DMS153 (cell line): ENCODE measurements at regions not wholly inside any gene's neighbourhood (a gene's known extent, or its start where the extent isn't known, plus 50 kb on each side); places are given as distances from the start of the nearest gene placed in this dataset.

Experiments used
- DNase-seq: peaks from one replicate; lab custom pipeline; 2025; lab: John Stamatoyannopoulos, UW

DNA sequence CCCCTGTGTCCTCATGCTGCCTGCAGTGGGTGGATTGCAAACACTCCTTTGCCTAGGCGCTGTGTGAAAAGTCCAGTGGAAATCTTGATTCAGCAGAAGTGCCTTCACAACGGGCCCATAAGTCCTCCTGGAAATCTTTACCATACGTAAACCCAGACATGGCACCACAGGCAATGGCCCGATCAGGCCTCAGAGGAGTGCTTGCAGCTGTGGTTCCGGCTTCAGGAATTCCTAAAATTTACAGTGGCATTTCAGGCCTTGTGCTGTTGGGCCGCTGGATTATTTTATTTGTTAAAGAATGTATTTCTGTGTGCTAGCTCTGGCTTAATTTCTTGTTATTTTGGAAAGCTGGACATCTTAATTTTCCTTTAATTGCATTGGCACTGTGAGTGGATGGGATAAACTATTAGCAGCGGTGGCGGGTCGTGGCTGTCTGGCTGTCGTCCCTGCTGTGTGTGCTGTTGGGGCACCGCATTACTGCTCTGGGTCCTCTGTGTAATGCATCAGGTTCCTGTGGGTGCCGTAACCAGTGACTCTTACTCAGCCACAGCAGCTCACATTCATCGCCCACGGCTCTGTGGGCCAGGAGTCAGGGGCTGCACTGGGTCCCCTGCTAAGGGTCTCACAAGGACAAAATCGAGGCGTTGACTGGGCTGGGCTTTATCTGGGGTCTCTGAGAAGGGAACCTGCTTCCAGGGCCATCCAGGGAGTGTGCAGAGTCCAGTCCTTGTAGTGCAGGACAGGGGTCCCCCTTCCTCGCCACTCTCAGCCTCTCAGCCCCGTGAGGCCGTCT lies 73.1 kb downstream of the RTP5 start:
- no peak for DNase-seq

DNA sequence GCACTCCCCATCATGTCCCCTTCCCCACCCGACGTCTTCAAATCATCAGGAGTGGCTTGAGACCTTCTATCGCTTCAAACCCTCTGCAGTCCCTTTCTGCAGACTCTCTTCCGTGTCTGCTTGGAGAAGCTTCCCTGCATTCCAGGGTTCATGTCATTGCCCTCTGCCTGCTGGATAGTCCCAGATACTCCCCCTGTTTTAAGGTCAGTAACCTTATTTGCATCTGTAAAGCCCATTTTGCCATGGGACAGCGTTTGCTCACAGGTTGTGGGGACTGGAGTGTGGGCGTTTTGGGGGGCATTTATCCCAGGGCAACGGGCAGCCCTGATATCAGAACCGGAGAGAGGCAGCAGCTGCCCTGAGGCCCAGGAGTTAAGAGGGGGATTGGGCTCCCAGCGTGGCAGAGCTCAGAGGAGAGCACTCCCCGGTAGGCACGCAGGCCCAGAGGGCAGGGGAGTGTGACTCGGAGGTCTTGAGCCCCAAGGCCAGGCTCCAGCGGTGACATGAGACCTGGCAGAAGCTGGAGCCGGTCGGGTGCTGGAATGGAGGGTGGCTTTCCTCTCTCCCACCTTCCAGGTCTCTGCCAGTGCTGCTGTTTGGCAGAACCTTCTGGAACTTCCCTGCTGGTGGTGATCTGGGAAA lies 73.8 kb downstream of the RTP5 start:
- DNase-seq = no peak

DNA sequence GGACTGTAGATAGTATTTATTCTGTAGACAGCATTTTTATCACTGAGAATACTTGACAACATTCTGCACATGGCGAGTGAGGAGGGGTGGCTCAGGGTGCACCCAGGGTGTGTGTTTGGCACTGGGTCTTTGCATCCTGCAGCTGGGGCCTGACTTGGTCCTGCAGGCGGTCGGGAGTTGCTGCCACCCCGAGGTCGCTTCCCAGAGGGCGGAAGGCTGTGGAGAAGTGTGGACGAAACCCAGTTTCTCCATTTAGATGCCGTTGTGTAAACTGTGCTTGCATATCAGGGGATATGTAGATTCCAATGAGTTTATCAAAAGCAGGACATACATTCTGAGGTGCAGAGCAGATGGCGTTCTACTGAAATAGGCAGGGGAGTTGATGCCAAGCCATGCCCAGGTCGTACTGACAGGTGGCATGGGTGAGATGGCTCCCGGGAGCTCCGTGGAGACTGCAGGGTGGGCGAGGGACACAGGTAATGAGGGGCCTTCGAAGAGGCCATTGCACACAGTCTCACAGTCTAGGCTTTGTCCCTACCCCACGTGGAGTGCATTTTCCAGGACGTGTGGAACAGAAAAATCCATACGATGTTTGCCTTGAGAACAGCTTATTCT lies 74.5 kb downstream of the RTP5 start:
- DNase-seq = no peak

DNA sequence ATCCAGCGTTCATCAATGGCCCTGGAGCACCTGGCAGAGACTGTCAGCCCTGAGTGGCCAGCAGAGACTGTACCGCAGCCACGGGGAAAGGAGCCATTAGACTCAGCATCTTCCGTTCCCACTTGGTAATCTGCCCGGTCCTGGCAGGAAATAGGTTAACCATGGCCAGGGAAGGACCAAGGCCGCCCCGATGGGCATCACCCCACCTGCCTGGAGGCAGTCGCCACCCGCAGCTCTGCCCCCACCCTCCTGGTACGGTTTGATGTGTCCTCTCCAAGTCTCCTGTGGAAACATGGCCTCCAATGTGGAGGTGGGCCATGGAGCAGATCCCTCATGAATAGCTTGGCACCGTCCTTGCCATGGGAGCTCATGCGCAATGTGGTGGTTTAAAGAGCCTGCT lies 75.3 kb downstream of the RTP5 start:
- no peak for DNase-seq

DNA sequence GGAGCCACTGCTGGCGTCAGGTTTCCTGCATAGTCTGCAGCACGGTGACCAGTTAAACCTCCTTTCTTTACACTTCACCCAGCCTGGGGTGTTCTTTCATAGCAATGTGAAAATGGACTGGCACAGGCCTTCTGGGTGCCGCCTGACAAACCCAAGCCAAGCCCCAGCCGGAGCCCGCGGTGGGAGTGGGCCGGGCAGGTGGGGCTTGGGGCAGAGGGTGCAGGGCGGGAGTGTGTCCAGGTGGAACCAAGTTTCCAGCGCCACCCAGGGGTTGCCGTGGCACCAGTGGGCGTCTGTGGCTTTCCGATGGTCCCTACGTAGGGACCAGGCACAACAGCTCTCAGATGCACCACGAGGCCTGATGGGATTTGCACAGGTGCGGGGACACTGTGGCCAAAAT lies 75.8 kb downstream of the RTP5 start:
- DNase-seq = no peak

DNA sequence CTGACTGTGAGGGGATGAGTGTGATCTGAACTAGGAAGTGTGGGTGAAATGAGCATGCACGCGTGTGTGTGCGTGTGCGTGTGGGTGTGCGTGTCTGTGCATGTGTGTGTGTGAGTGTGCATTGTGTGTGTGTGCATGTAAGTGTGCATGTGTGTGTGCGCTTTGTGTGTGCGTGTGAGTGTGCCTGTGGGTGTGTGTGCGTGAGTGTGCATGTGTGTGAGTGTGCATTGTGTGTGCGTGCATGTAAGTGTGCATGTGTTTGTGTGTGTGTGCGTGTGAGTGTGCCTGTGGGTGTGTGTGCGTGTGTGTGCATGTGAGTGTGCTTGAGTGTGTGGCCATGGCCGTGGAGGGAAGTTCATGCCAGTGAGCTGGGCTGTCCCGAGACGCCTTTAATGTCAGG lies 76.3 kb downstream of the RTP5 start:
- no peak for DNase-seq

DNA sequence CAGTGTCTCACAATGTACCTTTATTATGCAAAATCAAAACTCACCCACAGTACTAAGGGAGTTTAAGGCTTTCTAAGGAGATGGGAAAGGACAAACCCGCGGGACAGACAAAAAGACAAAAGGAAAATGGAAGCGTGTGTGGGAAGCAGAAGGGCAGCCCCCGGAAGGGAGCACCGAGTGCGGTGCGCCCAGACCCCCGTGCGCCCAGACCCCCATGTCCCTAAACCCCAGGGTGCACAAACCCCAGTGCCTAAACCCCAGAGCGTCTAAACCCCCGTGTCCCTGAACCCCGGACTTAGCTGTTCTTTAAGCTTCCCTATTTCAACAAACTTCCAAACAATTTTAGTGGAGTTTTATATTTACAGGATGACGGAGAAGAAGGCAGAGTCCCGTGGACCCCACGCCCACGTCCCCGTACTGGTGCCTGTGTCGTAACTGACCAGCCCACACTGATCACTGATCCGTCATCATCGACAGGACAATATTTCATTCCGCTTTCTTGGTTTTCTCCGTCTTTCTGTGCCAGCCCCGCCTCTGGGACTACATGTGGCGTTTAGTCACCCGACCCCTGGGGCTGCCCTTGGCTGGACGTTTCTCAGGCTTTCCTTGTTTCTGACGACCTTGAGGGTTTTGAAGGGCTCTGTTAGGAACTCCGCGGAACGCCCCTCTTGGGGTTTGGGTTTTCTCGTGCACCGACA lies 76.9 kb downstream of the RTP5 start:
- DNase-seq = no peak

DNA sequence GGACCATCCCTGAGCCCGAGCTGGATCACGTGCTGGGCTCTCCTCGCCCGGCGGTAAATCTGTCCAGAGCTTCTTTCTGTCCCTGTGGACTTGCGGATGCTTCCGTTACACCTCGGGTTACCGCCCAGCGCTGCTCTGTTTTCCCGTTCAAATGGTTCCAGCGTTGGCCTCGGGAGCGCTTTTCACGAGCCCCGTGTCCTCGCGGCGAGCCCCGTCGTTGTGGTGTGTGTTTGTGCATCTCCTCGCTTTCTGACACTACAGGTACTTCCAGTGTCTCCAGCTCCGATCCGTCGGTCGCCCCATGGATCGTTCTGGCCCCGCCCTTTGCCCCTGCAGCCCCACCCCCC lies 77.4 kb downstream of the RTP5 start:
- no peak for DNase-seq

DNA sequence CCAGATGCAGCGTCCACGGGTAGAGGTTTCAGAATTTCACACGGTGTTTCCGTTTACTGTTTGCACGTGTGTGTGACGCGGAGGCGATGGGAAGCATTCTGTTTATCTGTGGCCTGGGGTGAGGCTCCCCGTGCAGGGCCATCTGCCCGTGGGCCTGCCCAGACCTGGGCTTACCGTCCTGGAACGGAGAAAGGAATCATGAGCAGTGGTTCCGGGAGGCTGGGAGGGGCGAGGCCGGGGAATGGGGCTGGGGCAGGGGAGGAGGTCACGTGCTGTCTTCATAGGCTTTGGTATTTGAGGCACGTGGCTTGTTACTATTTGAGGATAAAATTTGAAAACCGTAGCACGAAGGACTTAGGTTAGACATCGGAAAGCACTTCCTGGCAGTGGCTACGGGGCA lies 77.9 kb downstream of the RTP5 start:
- DNase-seq = no peak

DNA sequence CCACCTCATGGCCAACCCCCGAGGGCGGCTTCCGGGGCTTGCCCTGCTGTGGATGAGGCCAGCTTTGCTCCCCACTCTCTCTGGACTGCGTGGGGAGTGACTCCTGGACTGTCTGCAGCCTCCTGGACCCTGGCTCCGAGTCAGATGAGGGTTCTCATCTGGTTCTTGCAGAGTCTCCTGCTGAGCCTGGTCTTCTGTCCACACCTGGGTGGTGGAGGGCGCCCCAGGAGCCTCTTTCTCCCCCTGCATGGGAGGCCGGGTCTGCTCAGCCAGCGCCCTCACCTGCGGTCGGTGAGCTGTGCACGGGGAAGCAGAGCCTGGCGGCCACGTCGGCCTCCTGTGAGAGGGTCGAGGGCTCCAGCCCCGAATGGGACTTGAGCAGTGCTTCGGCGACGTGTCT lies 78.3 kb downstream of the RTP5 start:
- DNase-seq = no peak

DNA sequence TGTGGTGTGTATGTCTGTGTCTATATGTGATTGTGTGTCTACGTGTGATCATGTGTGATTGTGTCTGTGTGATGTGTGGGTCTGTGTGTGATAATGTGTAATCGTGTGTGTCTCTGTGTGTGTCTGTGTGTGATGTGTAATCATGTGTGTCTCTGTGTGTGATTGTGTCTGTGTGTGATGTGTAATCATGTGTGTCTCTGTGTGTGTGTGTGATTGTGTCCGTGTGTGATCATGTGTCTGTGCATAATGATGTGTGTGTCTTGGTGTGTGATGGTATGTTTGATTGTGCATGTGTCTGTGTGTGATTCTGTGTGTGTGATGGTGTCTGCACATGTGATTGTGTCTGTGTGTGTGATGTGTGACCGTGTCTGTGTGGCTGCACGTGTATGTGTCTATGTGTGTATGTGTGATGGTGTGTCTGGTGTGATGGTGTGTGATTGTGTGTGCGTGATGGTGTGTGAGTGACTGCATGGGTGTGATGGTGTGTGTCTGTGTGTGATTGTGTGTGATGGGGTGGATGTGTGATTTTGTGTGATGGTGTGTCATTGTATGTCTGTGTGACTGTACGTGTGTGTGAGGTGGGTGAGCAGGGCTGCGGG lies 78.9 kb downstream of the RTP5 start:
- DNase-seq = no peak

DNA sequence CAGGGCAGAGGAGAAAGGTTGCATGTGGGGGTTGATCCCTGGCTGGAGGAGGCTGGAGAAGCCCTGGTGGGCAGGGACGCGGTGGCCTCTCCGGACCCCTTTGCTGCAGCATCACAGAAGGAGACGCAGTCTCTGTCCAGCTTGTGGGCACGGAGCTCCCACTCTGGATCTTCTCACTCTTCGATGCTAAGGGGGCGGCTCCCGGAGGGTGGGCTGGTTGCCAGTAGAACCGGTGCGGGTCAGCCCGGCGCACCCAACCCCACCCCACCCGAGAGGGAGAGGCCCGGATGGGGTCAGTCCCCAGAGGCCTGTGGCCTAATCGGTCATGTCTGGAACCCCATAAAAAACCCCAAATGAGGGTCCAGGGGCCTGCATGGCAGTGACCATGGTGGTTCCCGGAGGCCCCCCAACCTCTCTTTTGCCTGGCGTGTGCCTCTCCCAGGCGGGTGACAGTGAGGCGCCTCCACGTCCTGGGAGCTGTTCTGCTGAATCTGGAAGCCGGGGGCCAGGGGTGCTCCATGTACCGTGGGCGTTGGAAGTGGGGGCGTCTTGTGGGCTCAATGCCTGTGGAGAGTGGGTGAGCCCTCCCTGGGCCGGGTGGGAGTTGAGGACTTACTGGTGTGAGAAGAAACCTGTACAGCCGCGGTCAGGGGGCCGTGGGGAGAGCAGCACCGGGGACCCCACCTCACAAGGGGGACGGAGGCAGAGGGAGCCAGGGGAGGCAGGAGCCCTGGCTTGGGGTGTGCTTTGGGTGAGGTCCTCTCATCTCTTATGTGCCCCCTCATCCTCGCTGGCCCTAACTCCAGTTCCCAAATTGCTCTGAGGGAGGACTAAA lies 79.6 kb downstream of the RTP5 start:
- DNase-seq = no peak

DNA sequence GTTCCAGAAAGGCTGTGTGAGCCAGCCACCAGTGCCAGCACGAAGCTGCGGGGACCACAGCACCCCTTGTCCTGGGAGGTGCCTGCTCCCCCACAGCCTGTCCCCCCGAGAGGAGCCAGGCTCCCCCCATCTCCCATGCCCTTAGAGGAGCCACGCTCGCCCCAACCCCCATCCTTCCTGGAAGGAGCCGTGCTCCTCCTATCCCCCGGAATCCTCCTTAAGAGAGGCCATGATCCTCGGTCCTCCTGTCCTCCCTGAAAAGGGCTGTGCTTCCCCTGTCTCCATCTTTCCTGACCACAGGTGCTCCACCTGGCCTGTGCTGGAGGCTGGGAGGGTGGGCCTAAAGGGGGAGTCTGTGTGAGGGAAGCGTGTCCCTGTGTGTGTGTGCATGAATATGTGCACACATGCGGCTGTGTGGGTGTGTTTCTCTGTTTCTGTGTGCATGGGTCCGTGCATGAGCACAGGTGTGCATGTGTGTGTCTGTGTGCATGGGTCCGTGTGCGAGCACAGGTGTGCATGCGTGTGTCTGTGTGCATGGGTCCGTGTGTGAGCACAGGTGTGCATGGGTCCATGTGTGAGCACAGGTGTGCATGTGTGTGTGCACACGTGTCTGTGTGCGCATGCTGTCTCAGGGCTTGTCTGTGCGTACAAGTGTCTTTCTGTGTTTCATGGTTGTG lies 80.3 kb downstream of the RTP5 start:
- DNase-seq = no peak

DNA sequence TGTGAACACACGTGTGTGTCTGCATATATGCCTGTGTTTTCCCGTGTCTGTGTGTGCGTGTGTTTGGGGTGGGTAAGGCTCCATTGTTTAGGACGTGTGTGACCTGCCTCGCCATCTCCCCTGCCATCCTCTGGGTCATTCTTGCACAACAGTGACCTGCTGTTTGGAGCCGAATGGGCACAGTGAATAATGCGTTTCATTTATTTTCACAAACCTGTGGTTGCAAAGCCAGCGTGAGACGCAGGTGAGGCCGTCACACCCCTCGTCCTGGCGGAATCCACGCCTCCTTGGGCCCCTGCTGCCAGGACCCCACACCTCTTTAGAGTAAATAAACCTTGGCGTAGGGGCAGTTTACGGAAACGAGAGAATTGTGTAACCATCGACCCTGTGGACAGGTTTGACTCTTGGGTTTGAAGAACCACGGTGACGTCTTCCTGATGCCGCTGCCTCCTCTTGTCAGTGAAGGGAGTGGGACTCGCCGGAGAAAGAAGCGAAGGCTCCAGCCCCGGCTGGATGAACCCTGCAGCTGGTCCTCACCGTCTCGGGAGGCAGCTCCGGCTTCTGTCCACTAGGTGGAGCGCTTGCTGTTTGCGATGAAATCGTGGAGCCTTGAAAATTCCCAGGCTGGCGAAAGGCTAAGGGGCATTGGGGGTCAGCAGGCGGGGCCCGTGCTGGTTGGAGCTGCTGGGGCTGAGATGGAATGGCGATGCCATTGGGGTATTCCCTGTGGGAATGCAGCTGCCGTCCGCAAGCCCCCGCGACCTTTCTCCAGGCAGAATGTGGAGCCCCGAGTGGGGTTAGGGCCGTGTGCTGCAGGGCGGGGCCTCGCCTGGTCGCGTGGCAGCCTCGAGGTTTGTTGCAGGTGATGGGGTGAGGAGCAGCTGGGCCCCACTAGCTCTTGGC lies 81.1 kb downstream of the RTP5 start:
- DNase-seq = peak; percentile 55

DNA sequence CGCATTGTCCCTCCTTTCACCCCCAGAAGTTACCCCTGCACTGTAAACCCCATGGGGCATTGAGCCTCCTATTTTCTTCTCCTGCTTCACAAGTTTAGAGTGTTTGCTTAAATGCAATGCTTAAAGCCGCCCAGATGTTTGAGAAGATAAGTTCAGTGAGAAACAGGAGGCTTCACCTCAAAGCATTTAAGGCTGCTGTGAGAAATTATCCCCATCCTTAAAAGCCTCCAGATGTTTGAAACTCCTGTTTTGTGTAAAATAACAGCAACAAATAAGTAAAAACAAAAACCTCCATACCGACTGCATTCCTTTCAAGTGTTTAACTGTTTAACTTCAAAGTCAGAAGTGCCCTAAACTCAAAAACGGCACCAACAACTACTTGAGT lies 81.8 kb downstream of the RTP5 start:
- no peak for DNase-seq

DNA sequence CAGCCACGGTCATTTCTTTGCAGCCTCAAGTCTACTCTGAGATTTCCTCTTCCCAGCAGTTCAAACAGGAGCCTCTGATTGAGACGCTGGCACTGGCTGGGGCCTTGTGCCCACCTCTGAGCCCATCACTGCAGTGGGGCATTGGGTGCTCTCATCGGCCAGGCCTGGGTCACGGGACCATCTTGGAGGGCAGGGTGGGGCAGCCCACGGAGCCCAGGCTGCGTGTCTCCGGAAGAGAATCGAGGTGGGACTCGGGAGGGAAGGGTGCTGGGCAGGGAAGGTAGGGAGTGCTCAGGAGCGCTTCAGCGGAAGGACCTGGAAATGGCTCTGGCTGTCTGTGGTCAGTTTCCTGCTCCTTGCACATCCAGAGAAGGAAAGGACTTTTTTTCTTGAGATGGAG lies 82.4 kb downstream of the RTP5 start:
- DNase-seq = no peak

DNA sequence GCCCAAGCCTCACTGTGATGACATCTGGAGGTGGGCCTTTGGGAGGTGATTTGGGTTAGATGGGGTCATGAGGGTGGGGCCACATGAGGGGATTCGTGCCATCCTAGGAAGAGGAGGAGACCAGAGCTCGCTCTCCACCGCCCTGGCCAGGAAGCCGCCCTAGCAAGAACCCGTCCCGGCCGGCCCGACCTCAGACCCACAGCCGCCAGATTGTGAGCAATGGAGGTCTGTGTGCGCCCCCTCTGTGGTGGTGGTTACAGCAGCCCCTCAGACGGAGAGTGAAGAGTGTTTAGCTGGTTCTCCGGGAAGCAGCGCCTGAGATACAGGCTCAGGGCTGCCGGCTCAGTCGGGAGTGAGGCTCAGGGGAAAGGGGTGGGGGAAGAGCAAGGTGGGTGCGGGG lies 83.3 kb downstream of the RTP5 start:
- no peak for DNase-seq

DNA sequence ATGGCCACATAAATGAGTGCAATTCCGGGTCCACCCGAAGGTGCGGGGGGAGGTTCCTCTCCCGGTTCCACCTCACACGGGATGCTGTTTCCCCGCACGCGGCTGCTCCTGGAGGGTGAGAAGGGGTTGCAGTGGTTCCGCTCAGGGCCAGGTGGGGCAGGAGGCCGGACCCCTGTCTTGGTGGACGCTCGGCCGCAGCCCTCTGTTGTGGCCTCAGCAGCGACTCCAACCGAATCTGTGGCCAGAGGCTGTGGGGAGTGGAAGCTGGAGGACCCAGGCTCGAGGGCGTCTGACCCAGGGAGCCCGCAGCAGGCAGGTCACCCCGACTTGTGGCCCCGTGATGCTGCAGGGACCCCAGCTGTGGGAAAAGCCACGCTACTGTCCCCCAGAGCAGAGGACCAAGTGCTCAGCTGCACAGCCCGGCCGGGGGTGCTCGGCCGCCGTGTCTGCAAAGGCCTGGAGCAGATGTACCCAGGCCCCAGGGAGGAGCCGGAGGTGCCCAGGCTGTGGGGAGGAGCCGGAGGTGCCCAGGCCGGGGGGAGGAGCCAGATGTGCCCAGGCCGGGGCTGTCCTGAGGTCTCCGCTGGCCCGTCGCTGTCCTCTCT lies 83.9 kb downstream of the RTP5 start:
- DNase-seq = no peak

DNA sequence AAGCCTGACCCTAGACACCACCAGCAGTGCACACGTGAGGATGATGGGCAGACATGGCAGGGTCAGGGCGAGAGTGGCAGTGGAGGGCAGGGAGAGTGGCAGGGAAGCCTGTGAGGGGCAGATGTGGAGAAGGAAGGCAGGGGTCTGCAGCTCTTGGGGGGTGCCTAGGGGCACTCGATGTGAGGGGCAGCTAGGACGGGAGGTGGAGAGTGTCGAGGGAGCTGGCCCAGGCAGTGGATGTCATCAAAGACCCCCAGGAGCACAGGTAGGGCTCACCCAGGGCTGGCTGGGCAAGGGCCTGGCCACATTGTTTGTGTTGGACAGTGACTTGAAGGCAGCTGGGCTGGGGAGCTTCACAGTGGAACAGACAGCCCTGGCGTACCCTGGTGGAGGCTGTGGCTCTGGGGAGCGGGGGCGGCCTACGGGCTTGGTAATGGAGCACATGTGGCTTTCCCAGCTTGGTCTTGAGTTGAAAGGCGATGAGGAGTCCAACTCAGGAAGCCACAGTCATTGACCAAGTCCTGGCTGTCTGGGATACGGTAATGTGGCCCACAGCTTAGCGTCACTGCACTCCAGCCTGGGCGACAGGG lies 87.1 kb downstream of the RTP5 start:
- no peak for DNase-seq
